ENCODE measurements at regions not wholly inside any gene's neighbourhood (a gene's known extent, or its start where the extent isn't known, plus 50 kb on each side); places are given as distances from the start of the nearest gene placed in this dataset.

- H3K4me1 Mint-ChIP-seq (ENCODE audit: insufficient read depth, unreplicated experiment): no peaks in the 10 kb centered on the region
- POLR2A ChIA-PET: no interaction called here
- H3K9me3 Mint-ChIP-seq (ENCODE audit: unreplicated experiment): peaks cover 17% of the 10 kb centered on the region
- no peak for DNase-seq (ENCODE audit: unreplicated experiment)
- BruUV-seq (replicated peaks): no TSS peak
- CTCF ChIA-PET: interaction anchor here (0.7 kb wide), 1 partner anchor 391 kb away, joined by 3 read pairs; no protein-coding TSS in a partner anchor
- no peak overlapping the region for H3K27ac Mint-ChIP-seq (ENCODE audit: low read depth, unreplicated experiment)
- intact Hi-C loops (cut with micrococcal nuclease): no loop called here
- no peaks in the 10 kb centered on the region for H3K27me3 Mint-ChIP-seq (ENCODE audit: insufficient read depth, unreplicated experiment)
- H3K36me3 Mint-ChIP-seq (ENCODE audit: insufficient read depth, unreplicated experiment): no peaks in the 10 kb centered on the region
- H3K4me3 Mint-ChIP-seq (ENCODE audit: unreplicated experiment): no peak overlapping the region
- no peak for TF ChIP-seq CTCF (IDR thresholded peaks at IDR 0.05; ENCODE audit: unreplicated experiment)
Observed at GRCh38 chr2:15107137-15107536, 454.0 kb downstream of the NBAS start.

- no peak overlapping the region for H3K27ac Mint-ChIP-seq (ENCODE audit: low read depth, unreplicated experiment)
- H3K36me3 Mint-ChIP-seq (ENCODE audit: insufficient read depth, unreplicated experiment): no peaks in the 10 kb centered on the region
- ChIA-PET POLR2A (no interaction called here), CTCF (no interaction called here)
- no peaks in the 10 kb centered on the region for H3K4me1 Mint-ChIP-seq (ENCODE audit: insufficient read depth, unreplicated experiment)
- H3K27me3 Mint-ChIP-seq (ENCODE audit: insufficient read depth, unreplicated experiment): no peaks in the 10 kb centered on the region
- BruUV-seq (replicated peaks): no TSS peak
- DNase-seq (ENCODE audit: unreplicated experiment): no peak
- no peak for TF ChIP-seq CTCF (IDR thresholded peaks at IDR 0.05; ENCODE audit: unreplicated experiment)
- peaks cover 27% of the 10 kb centered on the region for H3K9me3 Mint-ChIP-seq (ENCODE audit: unreplicated experiment)
- intact Hi-C loops (cut with micrococcal nuclease): no loop called here
- H3K4me3 Mint-ChIP-seq (ENCODE audit: unreplicated experiment): no peak overlapping the region
Observed at GRCh38 chr2:15111718-15112117, 449.4 kb downstream of the NBAS start.

- no TSS peak for BruUV-seq (replicated peaks)
- Mint-ChIP-seq H3K36me3 (ENCODE audit: insufficient read depth, unreplicated experiment) (no peaks in the 10 kb centered on the region), H3K27me3 (ENCODE audit: insufficient read depth, unreplicated experiment) (no peaks in the 10 kb centered on the region), H3K4me1 (ENCODE audit: insufficient read depth, unreplicated experiment) (no peaks in the 10 kb centered on the region), H3K27ac (ENCODE audit: low read depth, unreplicated experiment) (no peak overlapping the region), H3K9me3 (ENCODE audit: unreplicated experiment) (peaks cover 27% of the 10 kb centered on the region), H3K4me3 (ENCODE audit: unreplicated experiment) (no peak overlapping the region)
- intact Hi-C loops (cut with micrococcal nuclease): no loop called here
- no peak for TF ChIP-seq CTCF (IDR thresholded peaks at IDR 0.05; ENCODE audit: unreplicated experiment)
- peak; percentile 20 for DNase-seq (ENCODE audit: unreplicated experiment)
- ChIA-PET POLR2A (no interaction called here), CTCF (no interaction called here)
Observed at GRCh38 chr2:15112216-15112615, 448.9 kb downstream of the NBAS start.

- no TSS peak for BruUV-seq (replicated peaks)
- no peak for TF ChIP-seq CTCF (IDR thresholded peaks at IDR 0.05; ENCODE audit: unreplicated experiment)
- no peak overlapping the region for H3K4me3 Mint-ChIP-seq (ENCODE audit: unreplicated experiment)
- H3K27me3 Mint-ChIP-seq (ENCODE audit: insufficient read depth, unreplicated experiment): no peaks in the 10 kb centered on the region
- H3K27ac Mint-ChIP-seq (ENCODE audit: low read depth, unreplicated experiment): no peak overlapping the region
- peaks cover 19% of the 10 kb centered on the region for H3K9me3 Mint-ChIP-seq (ENCODE audit: unreplicated experiment)
- CTCF ChIA-PET: no interaction called here
- POLR2A ChIA-PET: interaction anchor here (1.1 kb wide), 1 partner anchor 16 kb away, joined by 3 read pairs; no protein-coding TSS in a partner anchor
- no peak for DNase-seq (ENCODE audit: unreplicated experiment)
- no peaks in the 10 kb centered on the region for H3K36me3 Mint-ChIP-seq (ENCODE audit: insufficient read depth, unreplicated experiment)
- H3K4me1 Mint-ChIP-seq (ENCODE audit: insufficient read depth, unreplicated experiment): no peaks in the 10 kb centered on the region
- intact Hi-C loops (cut with micrococcal nuclease): no loop called here
Observed at GRCh38 chr2:15115776-15116175, 445.4 kb downstream of the NBAS start.
